ENCODE measurements at regions not wholly inside any gene's neighbourhood (a gene's known extent, or its start where the extent isn't known, plus 50 kb on each side); places are given as distances from the start of the nearest gene placed in this dataset.

- no peak for ATAC-seq
- Mint-ChIP-seq H3K27me3 (ENCODE audit: low read depth) (peaks cover 14% of the 10 kb centered on the region), H3K9me3 (no peaks in the 10 kb centered on the region), H3K4me3 (no peak overlapping the region), H3K4me1 (ENCODE audit: low read depth) (no peaks in the 10 kb centered on the region), H3K36me3 (ENCODE audit: insufficient read depth) (no peaks in the 10 kb centered on the region)
- no peak for DNase-seq
These were observed 286.0 kb downstream of the ZSWIM6 start for GRCh38 chr5:61617995-61618525.

- Mint-ChIP-seq H3K9me3 (no peaks in the 10 kb centered on the region), H3K27me3 (ENCODE audit: low read depth) (peaks cover 17% of the 10 kb centered on the region), H3K36me3 (ENCODE audit: insufficient read depth) (no peaks in the 10 kb centered on the region), H3K4me1 (ENCODE audit: low read depth) (no peaks in the 10 kb centered on the region), H3K4me3 (no peak overlapping the region)
- DNase-seq (no peak), ATAC-seq (no peak)
These were observed 286.5 kb downstream of the ZSWIM6 start for GRCh38 chr5:61618577-61618976.

GRCh38 chr5:61619289-61619688 is 287.2 kb downstream of the ZSWIM6 start:
- no peak overlapping the region for H3K4me3 Mint-ChIP-seq
- ATAC-seq (no peak), DNase-seq (no peak)
- H3K9me3 Mint-ChIP-seq = no peaks in the 10 kb centered on the region
- H3K36me3 Mint-ChIP-seq (ENCODE audit: insufficient read depth) = no peaks in the 10 kb centered on the region
- H3K27me3 Mint-ChIP-seq (ENCODE audit: low read depth) = peaks cover 21% of the 10 kb centered on the region
- no peaks in the 10 kb centered on the region for H3K4me1 Mint-ChIP-seq (ENCODE audit: low read depth)

- Mint-ChIP-seq H3K4me3 (no peak overlapping the region), H3K4me1 (ENCODE audit: low read depth) (no peaks in the 10 kb centered on the region), H3K27me3 (ENCODE audit: low read depth) (peaks cover 24% of the 10 kb centered on the region), H3K9me3 (no peaks in the 10 kb centered on the region), H3K36me3 (ENCODE audit: insufficient read depth) (no peaks in the 10 kb centered on the region)
- ATAC-seq (no peak), DNase-seq (no peak)
These were observed 287.9 kb downstream of the ZSWIM6 start for GRCh38 chr5:61619777-61620518.

GRCh38 chr5:61620699-61621182 is 288.7 kb downstream of the ZSWIM6 start:
- H3K4me1 Mint-ChIP-seq (ENCODE audit: low read depth) = no peaks in the 10 kb centered on the region
- H3K36me3 Mint-ChIP-seq (ENCODE audit: insufficient read depth) = no peaks in the 10 kb centered on the region
- H3K4me3 Mint-ChIP-seq = no peak overlapping the region
- DNase-seq (no peak), ATAC-seq (no peak)
- no peaks in the 10 kb centered on the region for H3K9me3 Mint-ChIP-seq
- peaks cover 26% of the 10 kb centered on the region for H3K27me3 Mint-ChIP-seq (ENCODE audit: low read depth)

- no peak overlapping the region for H3K4me3 Mint-ChIP-seq
- no peaks in the 10 kb centered on the region for H3K36me3 Mint-ChIP-seq (ENCODE audit: insufficient read depth)
- ATAC-seq (no peak), DNase-seq (no peak)
- H3K9me3 Mint-ChIP-seq = no peaks in the 10 kb centered on the region
- peaks cover 26% of the 10 kb centered on the region for H3K27me3 Mint-ChIP-seq (ENCODE audit: low read depth)
- no peaks in the 10 kb centered on the region for H3K4me1 Mint-ChIP-seq (ENCODE audit: low read depth)
These were observed 289.2 kb downstream of the ZSWIM6 start for GRCh38 chr5:61621202-61621650.

- peaks cover 6% of the 10 kb centered on the region for H3K4me1 Mint-ChIP-seq (ENCODE audit: low read depth)
- no peak for ATAC-seq
- no peak for DNase-seq
- H3K9me3 Mint-ChIP-seq = no peaks in the 10 kb centered on the region
- H3K36me3 Mint-ChIP-seq (ENCODE audit: insufficient read depth) = no peaks in the 10 kb centered on the region
- peaks cover 33% of the 10 kb centered on the region for H3K27me3 Mint-ChIP-seq (ENCODE audit: low read depth)
- H3K4me3 Mint-ChIP-seq = no peak overlapping the region
These were observed 290.1 kb downstream of the ZSWIM6 start for GRCh38 chr5:61622156-61622555.

GRCh38 chr5:61623401-61624069 is 291.5 kb downstream of the ZSWIM6 start:
- Mint-ChIP-seq H3K4me1 (ENCODE audit: low read depth) (peaks cover 6% of the 10 kb centered on the region), H3K36me3 (ENCODE audit: insufficient read depth) (no peaks in the 10 kb centered on the region), H3K9me3 (no peaks in the 10 kb centered on the region), H3K27me3 (ENCODE audit: low read depth) (peaks cover 45% of the 10 kb centered on the region), H3K4me3 (no peak overlapping the region)
- DNase-seq (no peak), ATAC-seq (no peak)

- ATAC-seq (no peak), DNase-seq (no peak)
- Mint-ChIP-seq H3K9me3 (no peaks in the 10 kb centered on the region), H3K27me3 (ENCODE audit: low read depth) (peaks cover 44% of the 10 kb centered on the region), H3K36me3 (ENCODE audit: insufficient read depth) (no peaks in the 10 kb centered on the region), H3K4me1 (ENCODE audit: low read depth) (peaks cover 6% of the 10 kb centered on the region), H3K4me3 (peak overlapping the region; percentile 32)
These were observed 292.6 kb downstream of the ZSWIM6 start for GRCh38 chr5:61624553-61625136.

GRCh38 chr5:61625137-61625561 is 293.1 kb downstream of the ZSWIM6 start:
- peaks cover 45% of the 10 kb centered on the region for H3K27me3 Mint-ChIP-seq (ENCODE audit: low read depth)
- H3K4me1 Mint-ChIP-seq (ENCODE audit: low read depth) = peaks cover 6% of the 10 kb centered on the region
- peak overlapping the region; percentile 32 for H3K4me3 Mint-ChIP-seq

GRCh38 chr5:61625681-61626621 is 293.9 kb downstream of the ZSWIM6 start:
- peaks cover 6% of the 10 kb centered on the region for H3K4me1 Mint-ChIP-seq (ENCODE audit: low read depth)

More at GRCh38 chr5:61625137-61625561, 293.1 kb downstream of the ZSWIM6 start:
- ATAC-seq = no peak
- no peak for DNase-seq
- no peaks in the 10 kb centered on the region for H3K9me3 Mint-ChIP-seq
- H3K36me3 Mint-ChIP-seq (ENCODE audit: insufficient read depth) = no peaks in the 10 kb centered on the region

GRCh38 chr5:61626639-61627282 is 294.7 kb downstream of the ZSWIM6 start:
- ATAC-seq (no peak), DNase-seq (no peak)
- H3K4me3 Mint-ChIP-seq = peak overlapping the region; percentile 40
- peaks cover 46% of the 10 kb centered on the region for H3K27me3 Mint-ChIP-seq (ENCODE audit: low read depth)
- no peaks in the 10 kb centered on the region for H3K9me3 Mint-ChIP-seq
- no peaks in the 10 kb centered on the region for H3K36me3 Mint-ChIP-seq (ENCODE audit: insufficient read depth)
- H3K4me1 Mint-ChIP-seq (ENCODE audit: low read depth) = peaks cover 6% of the 10 kb centered on the region

More at GRCh38 chr5:61625681-61626621, 293.9 kb downstream of the ZSWIM6 start:
- Mint-ChIP-seq H3K36me3 (ENCODE audit: insufficient read depth) (no peaks in the 10 kb centered on the region), H3K9me3 (no peaks in the 10 kb centered on the region), H3K4me3 (peak overlapping the region; percentile 40), H3K27me3 (ENCODE audit: low read depth) (peaks cover 46% of the 10 kb centered on the region)
- ATAC-seq = peak; percentile 69 to 78
- no peak for DNase-seq

GRCh38 chr5:61627531-61627930 is 295.5 kb downstream of the ZSWIM6 start:
- Mint-ChIP-seq H3K36me3 (ENCODE audit: insufficient read depth) (no peaks in the 10 kb centered on the region), H3K4me1 (ENCODE audit: low read depth) (peaks cover 6% of the 10 kb centered on the region), H3K9me3 (no peaks in the 10 kb centered on the region), H3K4me3 (no peak overlapping the region), H3K27me3 (ENCODE audit: low read depth) (peaks cover 39% of the 10 kb centered on the region)
- no peak for ATAC-seq
- no peak for DNase-seq
